ENCODE measurements at regions not wholly inside any gene's neighbourhood (a gene's known extent, or its start where the extent isn't known, plus 50 kb on each side); places are given as distances from the start of the nearest gene placed in this dataset.

DNA sequence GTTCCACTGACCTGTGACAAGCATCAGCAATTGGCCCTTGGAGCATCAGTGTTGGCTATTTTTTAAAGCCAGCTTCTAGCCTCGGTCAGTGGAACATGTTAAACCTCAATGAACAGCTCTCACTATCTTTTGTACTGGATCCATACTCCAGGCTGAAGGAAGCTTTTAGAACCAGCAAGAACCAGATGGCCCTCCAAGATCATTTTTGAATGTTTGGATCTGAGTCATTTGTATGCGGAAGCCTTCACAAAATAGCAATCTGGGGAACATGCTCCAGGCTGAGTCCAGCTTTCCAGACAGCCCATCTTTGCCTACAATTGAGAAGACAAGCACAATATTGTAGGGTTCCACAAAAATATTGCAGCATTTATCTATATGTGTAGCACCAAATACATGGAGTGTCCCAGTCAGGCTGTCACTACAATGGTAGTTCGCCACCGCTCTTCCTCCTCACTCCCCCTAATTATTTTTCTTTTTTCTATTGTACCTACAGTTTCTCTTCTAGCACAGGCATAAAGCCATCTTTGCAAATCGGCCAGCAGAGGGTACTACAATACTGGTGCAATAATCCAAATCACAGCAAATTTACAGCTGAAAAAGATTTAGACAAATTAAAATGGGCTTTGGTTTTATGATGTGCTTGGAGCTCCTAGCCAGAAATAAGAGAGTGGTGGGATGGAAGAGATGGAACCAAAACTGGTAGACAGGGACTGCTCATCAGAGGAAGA lies 177.4 kb upstream of the BLID start (continued):
- TF ChIP-seq SMAD1 (IDR thresholded peaks at IDR 0.05; ENCODE audit: low read depth, low read length, partially characterized antibody) (no peak), ZNF436 (CRISPR knock-in tag; IDR thresholded peaks at IDR 0.05) (no peak), GTF2F1 (IDR thresholded peaks at IDR 0.05; ENCODE audit: low read depth, low read length) (no peak), MCM7 (IDR thresholded peaks at IDR 0.05) (no peak), TCFL5 (CRISPR knock-in tag; conservative IDR thresholded peaks at IDR 0.05) (no peak), MTA3 (IDR thresholded peaks at IDR 0.05; ENCODE audit: borderline replicate concordance) (no peak), SAFB2 (IDR thresholded peaks at IDR 0.05; ENCODE audit: borderline replicate concordance, low read depth, low read length, severe bottlenecking) (no peak), TEAD4 (IDR thresholded peaks at IDR 0.05; ENCODE audit: low read length) (no peak), TEAD4 (CRISPR knock-in tag; IDR thresholded peaks at IDR 0.05; ENCODE audit: borderline replicate concordance) (no peak)
- TF ChIP-seq, protein P1, sequence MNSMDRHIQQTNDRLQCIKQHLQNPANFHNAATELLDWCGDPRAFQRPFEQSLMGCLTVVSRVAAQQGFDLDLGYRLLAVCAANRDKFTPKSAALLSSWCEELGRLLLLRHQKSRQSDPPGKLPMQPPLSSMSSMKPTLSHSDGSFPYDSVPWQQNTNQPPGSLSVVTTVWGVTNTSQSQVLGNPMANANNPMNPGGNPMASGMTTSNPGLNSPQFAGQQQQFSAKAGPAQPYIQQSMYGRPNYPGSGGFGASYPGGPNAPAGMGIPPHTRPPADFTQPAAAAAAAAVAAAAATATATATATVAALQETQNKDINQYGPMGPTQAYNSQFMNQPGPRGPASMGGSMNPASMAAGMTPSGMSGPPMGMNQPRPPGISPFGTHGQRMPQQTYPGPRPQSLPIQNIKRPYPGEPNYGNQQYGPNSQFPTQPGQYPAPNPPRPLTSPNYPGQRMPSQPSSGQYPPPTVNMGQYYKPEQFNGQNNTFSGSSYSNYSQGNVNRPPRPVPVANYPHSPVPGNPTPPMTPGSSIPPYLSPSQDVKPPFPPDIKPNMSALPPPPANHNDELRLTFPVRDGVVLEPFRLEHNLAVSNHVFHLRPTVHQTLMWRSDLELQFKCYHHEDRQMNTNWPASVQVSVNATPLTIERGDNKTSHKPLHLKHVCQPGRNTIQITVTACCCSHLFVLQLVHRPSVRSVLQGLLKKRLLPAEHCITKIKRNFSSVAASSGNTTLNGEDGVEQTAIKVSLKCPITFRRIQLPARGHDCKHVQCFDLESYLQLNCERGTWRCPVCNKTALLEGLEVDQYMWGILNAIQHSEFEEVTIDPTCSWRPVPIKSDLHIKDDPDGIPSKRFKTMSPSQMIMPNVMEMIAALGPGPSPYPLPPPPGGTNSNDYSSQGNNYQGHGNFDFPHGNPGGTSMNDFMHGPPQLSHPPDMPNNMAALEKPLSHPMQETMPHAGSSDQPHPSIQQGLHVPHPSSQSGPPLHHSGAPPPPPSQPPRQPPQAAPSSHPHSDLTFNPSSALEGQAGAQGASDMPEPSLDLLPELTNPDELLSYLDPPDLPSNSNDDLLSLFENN (IDR thresholded peaks at IDR 0.05; ENCODE audit: low read depth in 2 of 2, low read length in 2 of 2): no peak
- TF ChIP-seq, protein P2, sequence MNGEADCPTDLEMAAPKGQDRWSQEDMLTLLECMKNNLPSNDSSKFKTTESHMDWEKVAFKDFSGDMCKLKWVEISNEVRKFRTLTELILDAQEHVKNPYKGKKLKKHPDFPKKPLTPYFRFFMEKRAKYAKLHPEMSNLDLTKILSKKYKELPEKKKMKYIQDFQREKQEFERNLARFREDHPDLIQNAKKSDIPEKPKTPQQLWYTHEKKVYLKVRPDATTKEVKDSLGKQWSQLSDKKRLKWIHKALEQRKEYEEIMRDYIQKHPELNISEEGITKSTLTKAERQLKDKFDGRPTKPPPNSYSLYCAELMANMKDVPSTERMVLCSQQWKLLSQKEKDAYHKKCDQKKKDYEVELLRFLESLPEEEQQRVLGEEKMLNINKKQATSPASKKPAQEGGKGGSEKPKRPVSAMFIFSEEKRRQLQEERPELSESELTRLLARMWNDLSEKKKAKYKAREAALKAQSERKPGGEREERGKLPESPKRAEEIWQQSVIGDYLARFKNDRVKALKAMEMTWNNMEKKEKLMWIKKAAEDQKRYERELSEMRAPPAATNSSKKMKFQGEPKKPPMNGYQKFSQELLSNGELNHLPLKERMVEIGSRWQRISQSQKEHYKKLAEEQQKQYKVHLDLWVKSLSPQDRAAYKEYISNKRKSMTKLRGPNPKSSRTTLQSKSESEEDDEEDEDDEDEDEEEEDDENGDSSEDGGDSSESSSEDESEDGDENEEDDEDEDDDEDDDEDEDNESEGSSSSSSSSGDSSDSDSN (IDR thresholded peaks at IDR 0.05; ENCODE audit: borderline replicate concordance in 1 of 2, low read depth in 2 of 2, low read length in 2 of 2): no peak
- TF ChIP-seq, protein P3, sequence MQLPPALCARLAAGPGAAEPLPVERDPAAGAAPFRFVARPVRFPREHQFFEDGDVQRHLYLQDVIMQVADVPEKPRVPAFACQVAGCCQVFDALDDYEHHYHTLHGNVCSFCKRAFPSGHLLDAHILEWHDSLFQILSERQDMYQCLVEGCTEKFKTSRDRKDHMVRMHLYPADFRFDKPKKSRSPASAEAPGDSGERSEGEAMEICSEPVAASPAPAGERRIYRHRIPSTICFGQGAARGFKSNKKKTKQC (CRISPR knock-in tag; IDR thresholded peaks at IDR 0.05): no peak

Measured in K562 (cell line).